ENCODE measurements at regions not wholly inside any gene's neighbourhood (a gene's known extent, or its start where the extent isn't known, plus 50 kb on each side); places are given as distances from the start of the nearest gene placed in this dataset.
"Not testable (repeated sequence)": the region's sequence is repeated elsewhere in the genome, so short reads cannot be mapped to it uniquely, and the experiment has no call there.

DNA sequence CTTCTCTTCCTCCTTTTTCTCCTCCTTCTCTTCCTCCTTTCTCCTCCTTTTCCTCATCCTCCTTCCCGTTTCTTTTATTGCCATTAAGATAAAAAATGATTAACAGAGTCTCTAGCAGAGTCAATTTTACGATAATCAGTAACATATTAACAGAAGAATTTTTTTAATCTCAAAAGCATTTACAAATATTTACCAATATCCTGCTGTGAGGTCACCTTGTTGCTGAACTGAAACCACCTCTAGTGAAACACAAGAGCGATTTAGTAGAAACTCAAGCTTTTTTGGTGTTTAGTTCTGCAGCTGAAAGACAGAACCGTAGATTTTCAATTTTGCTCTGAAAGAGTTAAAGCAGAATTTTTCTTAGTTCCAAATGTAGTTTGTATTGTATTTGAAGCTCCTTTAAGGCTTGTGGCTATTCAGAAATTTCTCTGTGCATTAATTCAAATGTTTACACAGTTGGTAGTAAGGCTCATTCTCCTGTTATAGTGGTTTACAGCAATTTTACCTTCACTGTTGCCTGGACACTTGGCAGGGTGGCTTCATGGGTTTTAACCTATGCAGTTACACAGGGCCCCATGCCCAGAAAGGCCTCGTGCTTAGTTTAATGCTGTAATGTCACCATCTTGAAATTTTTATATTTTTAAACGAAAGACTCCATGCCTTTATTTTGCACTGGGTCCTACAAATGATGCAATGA is 1106.6 kb upstream of the FAM98A start:
- H3K4me3 ChIP-seq (ENCODE audit: low read depth, low read length) = no peak overlapping the region
- ChIA-PET CTCF (interaction anchor here (0.6 kb wide), 1 partner anchor 216 kb away, joined by 3 read pairs; no protein-coding TSS in a partner anchor), POLR2A (no interaction called here)
- no peaks in the 10 kb centered on the region for H3K36me3 ChIP-seq (ENCODE audit: control insufficient read depth in 2 of 2, insufficient read depth in 1 of 2, low read length in 2 of 2)
- H3K27ac ChIP-seq (ENCODE audit: extremely low read depth, low read depth, low read length) = no peak overlapping the region
- no peaks in the 10 kb centered on the region for H3K4me1 ChIP-seq (ENCODE audit: control insufficient read depth, insufficient read depth, low read length)
- H3K9me3 ChIP-seq (ENCODE audit: control insufficient read depth, insufficient read depth, low read depth, low read length) = no peaks in the 10 kb centered on the region
- no peak for TF ChIP-seq ZBTB8A (tag by site-specific recombination; IDR thresholded peaks at IDR 0.05)

DNA sequence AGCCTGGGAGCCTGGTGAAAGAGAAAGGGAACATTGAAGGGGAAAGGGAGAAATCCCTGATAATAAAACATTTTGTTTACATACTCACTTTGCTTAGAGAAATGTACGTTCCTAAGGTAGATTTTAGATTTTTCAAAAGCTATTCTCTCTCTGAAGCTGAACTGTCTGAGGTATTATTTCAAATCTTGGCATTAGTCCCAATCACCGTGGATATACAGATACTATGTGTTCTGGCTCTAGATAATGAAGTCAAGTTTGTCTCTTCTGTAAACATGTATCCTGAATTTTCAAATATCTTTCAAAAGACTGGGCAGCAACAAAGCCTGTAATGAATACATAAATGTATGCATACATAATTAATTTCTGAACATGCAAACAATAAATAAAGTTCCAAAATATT is 1104.2 kb upstream of the FAM98A start:
- ChIA-PET POLR2A (no interaction called here), CTCF (no interaction called here)
- Histone ChIP-seq H3K4me1 (ENCODE audit: control insufficient read depth, insufficient read depth, low read length) (no peaks in the 10 kb centered on the region), H3K27ac (ENCODE audit: extremely low read depth, low read depth, low read length) (no peak overlapping the region), H3K9me3 (ENCODE audit: control insufficient read depth, insufficient read depth, low read depth, low read length) (no peaks in the 10 kb centered on the region), H3K36me3 (ENCODE audit: control insufficient read depth in 2 of 2, insufficient read depth in 1 of 2, low read length in 2 of 2) (no peaks in the 10 kb centered on the region), H3K4me3 (ENCODE audit: low read depth, low read length) (no peak overlapping the region)
- TF ChIP-seq ZNF555 (tag by site-specific recombination; conservative IDR thresholded peaks at IDR 0.05) (no peak), WT1 (tag by site-specific recombination; IDR thresholded peaks at IDR 0.05) (no peak), ZNF610 (tag by site-specific recombination; IDR thresholded peaks at IDR 0.05; ENCODE audit: borderline replicate concordance) (no peak), ZNF394 (tag by site-specific recombination; IDR thresholded peaks at IDR 0.05; ENCODE audit: borderline replicate concordance) (no peak), SP2 (tag by site-specific recombination; IDR thresholded peaks at IDR 0.05) (no peak), KLF10 (tag by site-specific recombination; IDR thresholded peaks at IDR 0.05) (no peak), ZNF366 (tag by site-specific recombination; conservative IDR thresholded peaks at IDR 0.05) (no peak), ZNF146 (tag by site-specific recombination; IDR thresholded peaks at IDR 0.05) (no peak), ZNF621 (tag by site-specific recombination; IDR thresholded peaks at IDR 0.05) (no peak), ZNF132 (tag by site-specific recombination; IDR thresholded peaks at IDR 0.05; ENCODE audit: borderline replicate concordance) (no peak), PRDM1 (tag by site-specific recombination; IDR thresholded peaks at IDR 0.05) (no peak), ZNF654 (tag by site-specific recombination; IDR thresholded peaks at IDR 0.05; ENCODE audit: low read depth) (no peak), KLF7 (tag by site-specific recombination; IDR thresholded peaks at IDR 0.05; ENCODE audit: borderline replicate concordance) (no peak), ZNF324 (tag by site-specific recombination; IDR thresholded peaks at IDR 0.05) (no peak)
- TF ChIP-seq, protein P1, sequence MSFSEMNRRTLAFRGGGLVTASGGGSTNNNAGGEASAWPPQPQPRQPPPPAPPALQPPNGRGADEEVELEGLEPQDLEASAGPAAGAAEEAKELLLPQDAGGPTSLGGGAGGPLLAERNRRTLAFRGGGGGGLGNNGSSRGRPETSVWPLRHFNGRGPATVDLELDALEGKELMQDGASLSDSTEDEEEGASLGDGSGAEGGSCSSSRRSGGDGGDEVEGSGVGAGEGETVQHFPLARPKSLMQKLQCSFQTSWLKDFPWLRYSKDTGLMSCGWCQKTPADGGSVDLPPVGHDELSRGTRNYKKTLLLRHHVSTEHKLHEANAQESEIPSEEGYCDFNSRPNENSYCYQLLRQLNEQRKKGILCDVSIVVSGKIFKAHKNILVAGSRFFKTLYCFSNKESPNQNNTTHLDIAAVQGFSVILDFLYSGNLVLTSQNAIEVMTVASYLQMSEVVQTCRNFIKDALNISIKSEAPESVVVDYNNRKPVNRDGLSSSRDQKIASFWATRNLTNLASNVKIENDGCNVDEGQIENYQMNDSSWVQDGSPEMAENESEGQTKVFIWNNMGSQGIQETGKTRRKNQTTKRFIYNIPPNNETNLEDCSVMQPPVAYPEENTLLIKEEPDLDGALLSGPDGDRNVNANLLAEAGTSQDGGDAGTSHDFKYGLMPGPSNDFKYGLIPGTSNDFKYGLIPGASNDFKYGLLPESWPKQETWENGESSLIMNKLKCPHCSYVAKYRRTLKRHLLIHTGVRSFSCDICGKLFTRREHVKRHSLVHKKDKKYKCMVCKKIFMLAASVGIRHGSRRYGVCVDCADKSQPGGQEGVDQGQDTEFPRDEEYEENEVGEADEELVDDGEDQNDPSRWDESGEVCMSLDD (tag by site-specific recombination; IDR thresholded peaks at IDR 0.05) = no peak

DNA sequence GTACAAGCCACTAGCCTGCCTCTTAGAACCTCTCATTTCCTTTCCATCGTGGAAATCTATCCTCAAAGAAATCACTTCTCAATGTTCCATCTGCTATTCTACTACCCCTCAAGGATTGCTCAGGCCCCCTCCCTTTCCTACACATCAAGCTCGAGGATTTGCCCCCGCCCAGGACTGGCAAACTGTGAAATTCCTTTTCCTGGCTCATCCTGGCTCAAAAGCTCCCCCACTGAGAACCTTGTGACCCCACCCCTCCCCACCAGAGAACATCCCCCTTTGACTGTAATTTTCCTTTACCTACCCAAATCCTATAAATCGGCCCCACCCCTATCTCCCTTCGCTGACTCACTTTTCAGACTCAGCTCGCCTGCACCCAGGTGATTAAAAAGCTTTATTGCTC is 1103.3 kb upstream of the FAM98A start:
- CTCF ChIA-PET; H3K4me3 ChIP-seq (ENCODE audit: low read depth, low read length); POLR2A ChIA-PET; H3K4me1 ChIP-seq (ENCODE audit: control insufficient read depth, insufficient read depth, low read length); H3K36me3 ChIP-seq (ENCODE audit: control insufficient read depth in 2 of 2, insufficient read depth in 1 of 2, low read length in 2 of 2); H3K9me3 ChIP-seq (ENCODE audit: control insufficient read depth, insufficient read depth, low read depth, low read length); H3K27ac ChIP-seq (ENCODE audit: extremely low read depth, low read depth, low read length): not testable (repeated sequence)

DNA sequence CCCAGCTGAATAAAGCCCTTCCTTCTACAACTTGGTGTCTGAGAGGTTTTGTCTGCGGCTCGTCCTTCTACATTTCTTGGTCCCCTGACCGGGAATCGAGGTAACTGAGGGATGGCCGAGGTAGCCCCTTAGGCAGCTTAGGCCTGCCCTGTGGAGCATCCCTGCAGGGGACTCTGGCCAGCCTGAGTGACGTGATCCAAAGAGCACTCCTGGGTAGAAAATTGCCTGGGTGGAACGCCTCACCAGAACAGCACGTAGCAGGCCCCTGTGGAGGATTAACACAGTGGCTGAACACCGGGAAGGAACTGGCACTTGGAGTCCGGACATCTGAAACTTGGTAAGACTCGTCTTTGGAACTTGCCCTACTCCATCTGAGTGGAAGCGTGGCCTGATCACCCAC is 1078.5 kb upstream of the FAM98A start:
- POLR2A ChIA-PET; H3K27ac ChIP-seq (ENCODE audit: extremely low read depth, low read depth, low read length); H3K4me3 ChIP-seq (ENCODE audit: low read depth, low read length); H3K36me3 ChIP-seq (ENCODE audit: control insufficient read depth in 2 of 2, insufficient read depth in 1 of 2, low read length in 2 of 2); H3K9me3 ChIP-seq (ENCODE audit: control insufficient read depth, insufficient read depth, low read depth, low read length); H3K4me1 ChIP-seq (ENCODE audit: control insufficient read depth, insufficient read depth, low read length): not testable (repeated sequence)
- CTCF ChIA-PET = interaction anchor here (0.6 kb wide), 1 partner anchor 734 kb away, joined by 3 read pairs; no protein-coding TSS in a partner anchor

DNA sequence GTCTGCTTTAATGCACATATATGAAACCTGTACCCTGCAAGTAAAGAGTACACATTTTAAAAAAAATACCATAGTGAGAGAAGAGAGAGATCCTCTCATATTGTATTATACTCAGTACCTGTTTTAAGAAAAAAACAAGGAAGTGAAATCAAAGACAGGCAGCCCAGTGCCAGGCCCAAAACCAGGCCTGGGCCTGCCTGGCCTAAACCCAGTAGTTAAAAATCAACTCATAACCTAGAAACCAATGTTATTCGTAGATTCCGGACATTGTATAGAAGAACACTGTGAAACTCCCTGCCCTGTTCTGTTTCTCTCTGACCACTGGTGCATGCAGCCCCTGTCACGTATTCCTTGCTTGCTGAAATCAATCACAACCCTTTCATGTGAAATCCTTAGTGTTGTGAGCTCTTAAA is 1078.0 kb upstream of the FAM98A start:
- CTCF ChIA-PET = interaction anchor here (0.6 kb wide), 1 partner anchor 734 kb away, joined by 3 read pairs; no protein-coding TSS in a partner anchor
- H3K27ac ChIP-seq (ENCODE audit: extremely low read depth, low read depth, low read length); H3K4me3 ChIP-seq (ENCODE audit: low read depth, low read length); H3K9me3 ChIP-seq (ENCODE audit: control insufficient read depth, insufficient read depth, low read depth, low read length); H3K36me3 ChIP-seq (ENCODE audit: control insufficient read depth in 2 of 2, insufficient read depth in 1 of 2, low read length in 2 of 2); POLR2A ChIA-PET; H3K4me1 ChIP-seq (ENCODE audit: control insufficient read depth, insufficient read depth, low read length): not testable (repeated sequence)

Measured in HEK293 (cell line).